ENCODE measurements at regions not wholly inside any gene's neighbourhood (a gene's known extent, or its start where the extent isn't known, plus 50 kb on each side); places are given as distances from the start of the nearest gene placed in this dataset.
"Not testable (repeated sequence)": the region's sequence is repeated elsewhere in the genome, so short reads cannot be mapped to it uniquely, and the experiment has no call there.

- Histone ChIP-seq H3K36me3 (ENCODE audit: control insufficient read depth, insufficient read depth, low read length) (no peaks in the 10 kb centered on the region), H3K27me3 (ENCODE audit: control insufficient read depth, insufficient read depth, low read length, poor library complexity, severe bottlenecking) (no peaks in the 10 kb centered on the region), H3K4me3 (ENCODE audit: low read length) (no peak overlapping the region), H3K4me1 (ENCODE audit: control insufficient read depth, insufficient read depth, low read length) (no peaks in the 10 kb centered on the region), H3K27ac (ENCODE audit: low read depth, low read length) (no peak overlapping the region), H3K9me3 (ENCODE audit: control insufficient read depth, low read length) (no peaks in the 10 kb centered on the region), H3K9ac (ENCODE audit: extremely low read depth, low read length, poor library complexity, severe bottlenecking) (no peak overlapping the region)
- WGBS, 2 experiments (ENCODE audit: insufficient coverage in 1 of 2, insufficient read length in 1 of 2): 47 to 50% methylated on average over 2 of the region's 2 CpGs
- no peaks in the 10 kb centered on the region for H3K27me3 Mint-ChIP-seq (ENCODE audit: insufficient read depth)
- no peak overlapping the region for H3K4me3 Mint-ChIP-seq
- H3K27ac Mint-ChIP-seq: no peak overlapping the region
- no peaks in the 10 kb centered on the region for H3K4me1 Mint-ChIP-seq
- H3K36me3 Mint-ChIP-seq (ENCODE audit: low read depth): no peaks in the 10 kb centered on the region
- no peak for DNase-seq
- peaks cover 17% of the 10 kb centered on the region for H3K9me3 Mint-ChIP-seq
- TF ChIP-seq CTCF (conservative IDR thresholded peaks at IDR 0.05): no peak
These were observed 276.7 kb upstream of the ECI2 start for GRCh38 chr6:4412077-4412476.

- 93% methylated on average over 1 of the region's 1 CpG; no CpG with 5 or more reads in 1 of the 2 experiments for WGBS, 2 experiments (ENCODE audit: insufficient coverage in 1 of 2, insufficient read length in 1 of 2)
These were observed 272.3 kb upstream of the ECI2 start for GRCh38 chr6:4407710-4408109.

GRCh38 chr6:4405621-4406212 lies 270.3 kb upstream of the ECI2 start:
- H3K36me3 ChIP-seq (ENCODE audit: control insufficient read depth, insufficient read depth, low read length): no peaks in the 10 kb centered on the region
- Mint-ChIP-seq H3K36me3 (ENCODE audit: low read depth) (no peaks in the 10 kb centered on the region), H3K4me1 (no peaks in the 10 kb centered on the region), H3K27ac (no peak overlapping the region), H3K9me3 (peaks cover 17% of the 10 kb centered on the region), H3K4me3 (no peak overlapping the region), H3K27me3 (ENCODE audit: insufficient read depth) (peaks cover 8% of the 10 kb centered on the region)
- 88 to 100% methylated on average over 1 to 11 of the region's 11 CpGs for WGBS, 2 experiments (ENCODE audit: insufficient coverage in 1 of 2, insufficient read length in 1 of 2)
- H3K9me3 ChIP-seq (ENCODE audit: control insufficient read depth, low read length): no peaks in the 10 kb centered on the region
- no peaks in the 10 kb centered on the region for H3K4me1 ChIP-seq (ENCODE audit: control insufficient read depth, insufficient read depth, low read length)
- no peak overlapping the region for H3K27ac ChIP-seq (ENCODE audit: low read depth, low read length)
- H3K4me3 ChIP-seq (ENCODE audit: low read length): no peak overlapping the region
- H3K9ac ChIP-seq (ENCODE audit: extremely low read depth, low read length, poor library complexity, severe bottlenecking): no peak overlapping the region
- TF ChIP-seq CTCF (conservative IDR thresholded peaks at IDR 0.05): no peak
- peak; percentile 67 for DNase-seq
- H3K27me3 ChIP-seq (ENCODE audit: control insufficient read depth, insufficient read depth, low read length, poor library complexity, severe bottlenecking): no peaks in the 10 kb centered on the region

More at GRCh38 chr6:4407710-4408109, 272.3 kb upstream of the ECI2 start:
- H3K4me1 Mint-ChIP-seq; H3K4me3 Mint-ChIP-seq; H3K4me1 ChIP-seq (ENCODE audit: control insufficient read depth, insufficient read depth, low read length); H3K27ac Mint-ChIP-seq; DNase-seq; H3K9me3 ChIP-seq (ENCODE audit: control insufficient read depth, low read length); H3K27ac ChIP-seq (ENCODE audit: low read depth, low read length); H3K36me3 ChIP-seq (ENCODE audit: control insufficient read depth, insufficient read depth, low read length); H3K36me3 Mint-ChIP-seq (ENCODE audit: low read depth); H3K4me3 ChIP-seq (ENCODE audit: low read length); H3K27me3 Mint-ChIP-seq (ENCODE audit: insufficient read depth); H3K27me3 ChIP-seq (ENCODE audit: control insufficient read depth, insufficient read depth, low read length, poor library complexity, severe bottlenecking); H3K9ac ChIP-seq (ENCODE audit: extremely low read depth, low read length, poor library complexity, severe bottlenecking): not testable (repeated sequence)
- peaks cover 17% of the 10 kb centered on the region for H3K9me3 Mint-ChIP-seq

GRCh38 chr6:4404415-4404814 lies 269.0 kb upstream of the ECI2 start:
- Histone ChIP-seq H3K9ac (ENCODE audit: extremely low read depth, low read length, poor library complexity, severe bottlenecking) (no peak overlapping the region), H3K9me3 (ENCODE audit: control insufficient read depth, low read length) (no peaks in the 10 kb centered on the region), H3K4me3 (ENCODE audit: low read length) (no peak overlapping the region), H3K27me3 (ENCODE audit: control insufficient read depth, insufficient read depth, low read length, poor library complexity, severe bottlenecking) (no peaks in the 10 kb centered on the region), H3K36me3 (ENCODE audit: control insufficient read depth, insufficient read depth, low read length) (no peaks in the 10 kb centered on the region), H3K4me1 (ENCODE audit: control insufficient read depth, insufficient read depth, low read length) (no peaks in the 10 kb centered on the region), H3K27ac (ENCODE audit: low read depth, low read length) (no peak overlapping the region)
- TF ChIP-seq CTCF (conservative IDR thresholded peaks at IDR 0.05): no peak
- Mint-ChIP-seq H3K36me3 (ENCODE audit: low read depth) (no peaks in the 10 kb centered on the region), H3K9me3 (peaks cover 16% of the 10 kb centered on the region), H3K27me3 (ENCODE audit: insufficient read depth) (peaks cover 11% of the 10 kb centered on the region), H3K27ac (no peak overlapping the region), H3K4me3 (no peak overlapping the region), H3K4me1 (no peaks in the 10 kb centered on the region)
- DNase-seq: no peak
- WGBS, 2 experiments (ENCODE audit: insufficient coverage in 1 of 2, insufficient read length in 1 of 2): 92 to 93% methylated on average over 1 to 2 of the region's 2 CpGs

Measured in endodermal cell (in vitro differentiated cells).